ENCODE measurements at regions not wholly inside any gene's neighbourhood (a gene's known extent, or its start where the extent isn't known, plus 50 kb on each side); places are given as distances from the start of the nearest gene placed in this dataset.

GRCh38 chr4:151829309-151829708 is 68.5 kb upstream of the GATB start:
- TF ChIP-seq CTCF (IDR thresholded peaks at IDR 0.05 in 2 of 3, conservative IDR thresholded peaks at IDR 0.05 in 1 of 3; ENCODE audit: borderline replicate concordance in 1 of 3, insufficient read depth in 1 of 3, low read depth in 2 of 3, low read length in 2 of 3) (no peak), YY1 (IDR thresholded peaks at IDR 0.05; ENCODE audit: extremely low read depth, insufficient replicate concordance, low read depth, low read length) (no peak), POLR2A (IDR thresholded peaks at IDR 0.05; ENCODE audit: borderline replicate concordance, extremely low read depth, insufficient read depth, insufficient read length) (no peak), FOSL1 (IDR thresholded peaks at IDR 0.05; ENCODE audit: low read depth) (no peak), RAD21 (IDR thresholded peaks at IDR 0.05; ENCODE audit: low read depth) (no peak), ZBTB33 (IDR thresholded peaks at IDR 0.05; ENCODE audit: extremely low read depth, insufficient replicate concordance, low read length) (no peak), CEBPB (IDR thresholded peaks at IDR 0.05; ENCODE audit: low read depth) (no peak), EZH2 (IDR thresholded peaks at IDR 0.05) (no peak), ZFX (IDR thresholded peaks at IDR 0.05) (no peak)
- TF ChIP-seq, protein P1, sequence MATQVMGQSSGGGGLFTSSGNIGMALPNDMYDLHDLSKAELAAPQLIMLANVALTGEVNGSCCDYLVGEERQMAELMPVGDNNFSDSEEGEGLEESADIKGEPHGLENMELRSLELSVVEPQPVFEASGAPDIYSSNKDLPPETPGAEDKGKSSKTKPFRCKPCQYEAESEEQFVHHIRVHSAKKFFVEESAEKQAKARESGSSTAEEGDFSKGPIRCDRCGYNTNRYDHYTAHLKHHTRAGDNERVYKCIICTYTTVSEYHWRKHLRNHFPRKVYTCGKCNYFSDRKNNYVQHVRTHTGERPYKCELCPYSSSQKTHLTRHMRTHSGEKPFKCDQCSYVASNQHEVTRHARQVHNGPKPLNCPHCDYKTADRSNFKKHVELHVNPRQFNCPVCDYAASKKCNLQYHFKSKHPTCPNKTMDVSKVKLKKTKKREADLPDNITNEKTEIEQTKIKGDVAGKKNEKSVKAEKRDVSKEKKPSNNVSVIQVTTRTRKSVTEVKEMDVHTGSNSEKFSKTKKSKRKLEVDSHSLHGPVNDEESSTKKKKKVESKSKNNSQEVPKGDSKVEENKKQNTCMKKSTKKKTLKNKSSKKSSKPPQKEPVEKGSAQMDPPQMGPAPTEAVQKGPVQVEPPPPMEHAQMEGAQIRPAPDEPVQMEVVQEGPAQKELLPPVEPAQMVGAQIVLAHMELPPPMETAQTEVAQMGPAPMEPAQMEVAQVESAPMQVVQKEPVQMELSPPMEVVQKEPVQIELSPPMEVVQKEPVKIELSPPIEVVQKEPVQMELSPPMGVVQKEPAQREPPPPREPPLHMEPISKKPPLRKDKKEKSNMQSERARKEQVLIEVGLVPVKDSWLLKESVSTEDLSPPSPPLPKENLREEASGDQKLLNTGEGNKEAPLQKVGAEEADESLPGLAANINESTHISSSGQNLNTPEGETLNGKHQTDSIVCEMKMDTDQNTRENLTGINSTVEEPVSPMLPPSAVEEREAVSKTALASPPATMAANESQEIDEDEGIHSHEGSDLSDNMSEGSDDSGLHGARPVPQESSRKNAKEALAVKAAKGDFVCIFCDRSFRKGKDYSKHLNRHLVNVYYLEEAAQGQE (IDR thresholded peaks at IDR 0.05; ENCODE audit: low read depth), result no peak
